ENCODE measurements at regions not wholly inside any gene's neighbourhood (a gene's known extent, or its start where the extent isn't known, plus 50 kb on each side); places are given as distances from the start of the nearest gene placed in this dataset.

DNA sequence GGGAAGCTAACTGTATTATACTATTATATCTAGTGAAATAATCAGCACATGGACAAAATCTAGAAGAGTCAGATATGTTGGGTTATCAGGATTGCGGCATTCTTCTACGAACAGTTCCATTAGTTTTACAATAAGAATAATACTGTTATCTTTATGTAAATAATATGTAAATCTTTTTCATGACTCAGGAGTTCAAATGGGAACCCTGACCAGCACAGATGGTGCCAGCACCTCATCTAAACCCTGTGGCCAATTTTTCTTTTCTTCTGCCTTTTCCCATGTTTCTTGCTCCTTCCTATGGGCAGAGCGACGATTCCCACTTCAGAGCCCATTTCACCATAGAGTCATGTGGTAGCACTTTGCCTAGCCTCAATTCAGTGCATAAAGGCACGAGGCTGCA lies 68.4 kb upstream of the CYP2D6 start:
- TF ChIP-seq POLR2A (IDR thresholded peaks at IDR 0.05) (no peak), CTCF (IDR thresholded peaks at IDR 0.05) (no peak), POLR2AphosphoS5 (IDR thresholded peaks at IDR 0.05; ENCODE audit: insufficient read depth in 1 of 2, low read depth in 1 of 2) (no peak)

Data from vagina (tissue), 2 donors.